ENCODE measurements at regions not wholly inside any gene's neighbourhood (a gene's known extent, or its start where the extent isn't known, plus 50 kb on each side); places are given as distances from the start of the nearest gene placed in this dataset.

- DNase-seq, result peak; percentile 89
Observed at GRCh38 chr6:26216359-26216885, 129.2 kb downstream of the HFE start.

DNA sequence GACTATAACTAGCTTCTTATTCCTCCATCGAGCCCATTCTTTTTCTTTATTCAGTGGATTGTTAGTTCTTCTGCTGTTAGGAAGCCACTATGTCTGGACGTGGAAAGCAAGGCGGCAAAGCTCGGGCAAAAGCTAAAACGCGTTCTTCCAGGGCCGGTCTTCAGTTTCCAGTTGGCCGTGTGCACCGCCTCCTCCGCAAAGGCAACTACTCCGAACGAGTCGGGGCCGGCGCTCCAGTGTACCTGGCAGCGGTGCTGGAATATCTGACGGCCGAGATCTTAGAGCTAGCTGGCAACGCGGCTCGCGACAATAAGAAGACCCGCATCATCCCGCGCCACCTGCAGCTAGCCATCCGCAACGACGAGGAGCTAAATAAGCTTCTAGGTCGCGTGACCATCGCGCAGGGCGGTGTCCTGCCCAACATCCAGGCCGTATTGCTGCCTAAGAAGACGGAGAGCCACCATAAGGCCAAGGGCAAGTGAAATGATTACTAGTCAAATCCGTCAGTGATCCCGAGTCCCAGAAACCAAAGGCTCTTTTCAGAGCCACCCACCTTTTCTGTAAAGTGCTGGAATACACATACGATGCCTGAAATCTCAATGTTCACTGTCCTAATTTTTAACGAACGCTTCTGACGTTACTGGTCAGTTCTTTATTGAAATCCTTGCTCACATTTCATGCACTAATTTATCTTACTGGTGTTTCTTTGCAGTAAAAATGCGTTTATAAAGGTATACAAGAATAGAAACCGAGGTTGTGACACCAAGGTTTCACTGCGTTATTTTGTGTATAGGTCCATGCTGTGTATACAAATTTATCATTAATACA, 129.9 kb downstream of the HFE start:
- peak; percentile 93 for DNase-seq

- peak; percentile 58 for DNase-seq
Observed at GRCh38 chr6:26217714-26218075, 130.5 kb downstream of the HFE start.

- no peak for DNase-seq
Observed at GRCh38 chr6:26218824-26219223, 131.6 kb downstream of the HFE start.

GRCh38 chr6:26220145-26220970, 133.1 kb downstream of the HFE start:
- no peak for DNase-seq

DNA sequence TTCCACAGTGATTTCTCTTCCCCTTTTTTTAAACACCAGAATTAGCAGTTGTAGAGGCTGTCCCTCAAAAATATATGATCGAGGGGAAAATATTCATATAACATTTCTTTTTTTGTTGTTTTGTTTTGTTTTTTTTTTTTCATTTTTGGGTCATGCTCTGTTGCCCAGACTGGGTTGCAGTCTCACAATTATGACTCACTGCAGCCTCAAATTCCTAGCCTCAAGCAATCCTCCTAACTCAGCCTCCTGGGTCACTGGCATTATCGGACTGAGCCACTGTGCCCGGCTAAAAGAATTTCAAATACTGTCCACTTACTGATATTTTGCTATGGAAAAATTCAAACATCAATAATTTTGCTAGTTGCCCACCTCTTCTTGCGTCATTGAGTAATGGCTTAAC, 134.0 kb downstream of the HFE start:
- DNase-seq, result no peak

DNA sequence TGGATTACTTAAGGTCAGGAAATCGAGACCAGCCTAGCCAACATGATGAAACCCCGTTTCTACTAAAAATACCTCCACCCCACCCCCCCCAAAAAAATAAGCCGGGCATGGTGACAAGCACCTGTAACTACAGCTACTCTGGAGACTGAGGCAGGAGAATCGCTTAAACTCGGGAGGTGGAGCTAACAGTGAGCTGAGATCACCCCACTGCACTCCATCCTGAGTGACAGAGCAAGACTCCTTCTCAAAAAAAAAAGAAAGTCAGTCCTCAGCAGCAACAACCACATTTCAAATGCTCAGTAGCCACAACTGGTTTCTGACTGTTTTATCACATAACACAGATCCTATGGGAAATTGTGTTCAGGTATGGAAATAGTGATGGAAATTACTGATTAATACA, 135.3 kb downstream of the HFE start:
- no peak for DNase-seq

DNA sequence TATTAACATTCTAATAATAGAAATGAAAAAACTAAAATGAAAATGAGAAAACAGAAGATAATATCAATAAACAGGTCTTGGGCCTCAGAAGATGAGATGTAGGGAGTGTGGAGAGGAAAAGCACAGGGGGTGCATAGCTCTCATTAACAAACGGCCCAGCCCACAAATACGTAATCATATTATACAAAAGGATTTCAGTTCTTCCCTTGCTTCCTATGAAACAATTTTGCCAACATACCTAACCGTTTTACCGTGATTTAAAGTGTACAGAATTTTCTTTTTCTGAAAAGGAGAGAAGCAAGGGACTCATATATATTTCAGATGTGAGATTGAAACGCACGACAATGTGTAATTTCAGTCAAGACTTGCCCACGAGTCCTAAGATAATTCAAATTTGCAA, 136.0 kb downstream of the HFE start:
- no peak for DNase-seq

DNA sequence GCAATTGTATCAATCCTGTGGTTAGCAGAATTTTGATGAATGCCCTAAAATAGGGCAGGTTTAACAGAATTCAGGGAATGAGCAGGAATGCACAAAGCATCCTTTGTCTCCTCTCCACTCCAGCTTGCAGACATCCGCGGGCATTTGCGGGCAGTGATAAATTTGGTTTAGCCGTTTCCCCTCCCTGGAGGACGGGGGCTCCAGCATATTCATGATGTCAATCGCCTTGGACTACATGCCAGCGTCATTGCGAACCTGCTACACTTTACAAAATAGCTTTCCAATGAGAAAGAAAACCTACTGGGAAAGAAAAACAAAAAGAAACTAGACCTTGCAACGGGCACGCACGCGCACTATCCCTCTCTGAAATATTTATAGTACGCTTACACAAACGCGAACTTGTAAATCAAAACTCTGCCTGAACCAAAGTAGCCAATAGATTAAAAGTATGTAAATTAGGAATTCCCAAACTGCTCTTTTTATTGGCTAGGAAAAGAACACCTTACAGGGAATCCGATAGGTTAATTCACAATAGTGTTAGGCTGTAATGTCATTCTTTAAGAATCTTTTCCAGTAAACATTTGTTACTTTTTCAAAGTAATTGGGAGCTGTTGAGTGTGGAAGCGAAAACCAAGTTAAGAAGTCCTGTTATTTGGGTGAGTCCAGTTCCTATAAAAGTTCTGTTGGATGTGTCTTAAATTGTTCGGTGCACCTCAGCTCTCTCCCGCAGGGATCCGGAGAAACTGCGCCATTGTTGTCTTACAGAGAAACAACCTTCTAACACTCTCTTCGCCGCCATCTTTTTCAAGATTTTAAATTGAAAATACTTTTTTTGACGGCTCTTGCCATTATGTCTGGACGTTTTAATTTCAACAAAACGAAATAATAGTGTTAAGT, 136.7 kb downstream of the HFE start:
- peak; percentile 90 for DNase-seq

DNA sequence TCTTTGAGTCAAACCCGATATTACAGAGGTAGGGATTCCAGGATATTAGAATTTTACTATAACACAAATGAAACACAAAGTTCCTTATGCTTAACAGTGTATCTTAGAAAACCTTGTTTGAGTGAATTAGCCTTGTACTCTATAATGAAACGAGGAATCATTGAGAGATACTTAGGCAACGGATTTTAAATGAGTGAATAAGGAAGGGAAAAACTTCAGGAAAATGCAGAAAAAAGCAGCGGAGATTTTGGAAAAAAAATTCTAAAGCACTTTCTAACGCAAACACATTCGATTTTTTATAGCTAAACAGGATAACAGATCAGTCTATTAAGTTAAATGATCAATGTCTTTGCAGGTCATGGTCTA, 137.3 kb downstream of the HFE start:
- DNase-seq, result no peak

DNA sequence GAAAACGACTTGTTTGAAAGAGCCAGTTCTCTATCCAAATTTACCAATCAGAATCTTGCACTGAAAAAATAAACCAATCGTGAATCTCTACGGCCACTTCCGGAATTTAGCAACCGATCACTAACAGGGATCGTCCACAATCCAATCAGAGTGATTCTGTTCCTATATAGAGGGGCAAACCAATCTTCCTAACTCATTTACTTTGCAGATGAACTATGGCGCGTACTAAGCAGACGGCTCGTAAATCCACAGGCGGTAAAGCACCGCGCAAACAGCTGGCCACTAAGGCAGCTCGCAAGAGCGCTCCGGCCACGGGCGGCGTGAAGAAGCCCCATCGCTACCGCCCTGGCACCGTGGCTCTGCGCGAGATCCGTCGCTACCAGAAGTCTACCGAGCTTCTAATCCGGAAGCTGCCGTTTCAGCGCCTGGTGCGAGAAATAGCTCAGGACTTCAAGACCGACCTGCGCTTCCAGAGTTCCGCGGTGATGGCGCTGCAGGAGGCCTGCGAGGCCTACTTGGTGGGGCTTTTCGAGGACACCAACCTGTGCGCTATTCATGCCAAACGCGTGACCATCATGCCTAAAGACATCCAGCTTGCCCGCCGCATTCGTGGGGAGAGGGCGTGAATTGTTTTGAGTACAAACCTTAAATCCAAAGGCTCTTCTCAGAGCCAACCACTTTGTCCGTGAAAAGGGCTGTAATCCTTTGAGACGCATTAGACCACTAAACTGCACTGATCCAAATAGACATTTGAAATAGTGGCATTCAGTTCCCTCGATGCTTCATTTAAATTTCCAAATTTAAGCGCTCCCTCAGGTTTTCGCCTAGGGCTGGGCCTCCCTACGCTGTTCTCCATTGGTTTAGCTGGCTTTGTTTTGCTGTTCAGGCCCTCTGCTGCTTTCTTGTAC, 138.0 kb downstream of the HFE start:
- DNase-seq, result peak; percentile 90

DNA sequence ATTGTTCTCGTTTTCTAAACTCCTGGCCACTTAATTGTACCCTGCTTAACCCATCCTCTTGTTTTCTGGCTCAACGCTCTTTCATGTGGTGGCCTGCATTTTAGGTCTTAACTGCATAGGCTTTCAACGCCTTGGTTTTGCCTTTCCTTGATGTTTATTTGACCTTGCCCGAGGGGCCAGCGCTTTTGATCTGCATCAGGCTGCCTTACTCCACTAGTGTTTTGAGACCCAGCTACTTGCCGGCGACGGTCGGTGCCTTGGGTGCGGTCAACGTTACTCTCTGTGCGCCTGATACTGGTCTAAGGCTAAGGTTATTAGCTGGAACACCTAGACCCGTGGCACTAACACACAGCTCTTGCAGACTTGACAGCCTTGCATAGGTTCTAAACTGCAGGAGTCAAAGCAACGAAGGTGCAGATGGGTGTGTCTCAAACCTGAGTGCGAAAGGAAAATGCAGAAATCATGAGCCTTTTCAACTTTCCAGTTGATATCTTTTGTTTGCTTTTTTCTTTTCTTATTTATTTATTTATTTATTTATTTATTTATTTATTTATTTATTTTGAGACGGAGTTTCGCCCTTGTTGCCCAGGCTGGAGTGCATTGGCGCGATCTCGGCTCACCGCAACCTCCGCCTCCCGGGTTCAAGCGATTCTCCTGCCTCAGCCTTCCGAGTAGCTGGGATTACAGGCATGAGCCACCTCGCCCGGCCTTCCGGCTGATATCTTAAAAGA, 138.8 kb downstream of the HFE start:
- peak; percentile 64 for DNase-seq

GRCh38 chr6:26226579-26226967, 138.4 kb upstream of the BTN3A2 start:
- no peak for DNase-seq

DNA sequence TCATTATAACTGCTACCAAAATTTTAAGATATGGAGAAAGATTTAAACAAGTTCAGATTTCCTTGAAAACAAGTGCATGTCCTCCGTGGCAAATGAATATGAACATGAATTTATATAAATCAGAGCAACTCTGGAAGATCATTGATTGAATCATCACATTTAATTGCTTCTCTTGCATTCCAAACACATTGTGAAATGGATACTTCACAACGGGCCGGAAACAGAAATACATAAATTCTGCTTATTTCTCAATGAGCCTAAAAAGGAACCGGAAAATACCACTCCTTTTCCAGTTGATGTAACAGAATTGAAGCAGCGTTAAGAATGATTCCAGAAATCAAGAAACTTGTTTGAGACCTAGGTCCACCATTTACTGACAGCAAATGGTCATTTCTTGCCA, 134.6 kb upstream of the BTN3A2 start:
- DNase-seq, result no peak

GRCh38 chr6:26231006-26231587, 133.9 kb upstream of the BTN3A2 start:
- DNase-seq, result no peak

- DNase-seq, result no peak
Observed at GRCh38 chr6:26232306-26232939, 132.6 kb upstream of the BTN3A2 start.

DNA sequence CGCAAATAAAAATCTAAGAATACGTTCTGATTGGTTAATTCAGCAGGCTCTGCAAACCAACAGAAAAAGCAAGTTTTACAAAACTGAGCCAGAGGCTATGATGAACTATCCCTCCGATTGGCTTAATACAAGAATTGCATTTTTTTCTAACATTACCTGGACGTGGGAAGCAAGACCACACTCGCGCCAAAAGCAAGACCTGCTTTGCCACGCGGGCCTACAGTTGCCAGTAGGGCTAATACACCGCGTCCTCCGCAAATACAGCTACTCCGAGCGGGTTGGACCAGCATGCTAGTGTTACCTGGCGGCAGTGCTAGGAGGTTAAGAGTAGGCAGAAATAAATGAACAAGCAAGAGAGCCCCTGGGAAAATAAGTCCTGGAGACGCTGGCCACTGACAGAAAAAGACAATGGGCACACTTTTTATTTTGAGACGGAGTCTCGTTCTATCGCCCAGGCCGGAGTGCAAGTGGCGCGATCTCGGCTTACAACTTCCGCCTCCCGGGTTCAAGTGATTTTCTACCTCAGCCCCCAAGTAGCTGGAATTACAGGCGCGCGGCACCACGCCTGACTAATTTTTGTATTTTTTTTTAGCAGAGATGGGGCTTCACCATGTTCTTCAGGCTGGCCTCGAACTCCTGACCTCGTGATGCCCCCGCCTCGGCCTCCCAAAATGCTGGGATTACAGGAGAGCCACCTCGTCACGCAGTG, 131.9 kb upstream of the BTN3A2 start:
- peak; percentile 78 for DNase-seq

- peak; percentile 82 for DNase-seq
Observed at GRCh38 chr6:26233649-26234420, 131.2 kb upstream of the BTN3A2 start.
